ENCODE measurements at regions not wholly inside any gene's neighbourhood (a gene's known extent, or its start where the extent isn't known, plus 50 kb on each side); places are given as distances from the start of the nearest gene placed in this dataset.

DNA sequence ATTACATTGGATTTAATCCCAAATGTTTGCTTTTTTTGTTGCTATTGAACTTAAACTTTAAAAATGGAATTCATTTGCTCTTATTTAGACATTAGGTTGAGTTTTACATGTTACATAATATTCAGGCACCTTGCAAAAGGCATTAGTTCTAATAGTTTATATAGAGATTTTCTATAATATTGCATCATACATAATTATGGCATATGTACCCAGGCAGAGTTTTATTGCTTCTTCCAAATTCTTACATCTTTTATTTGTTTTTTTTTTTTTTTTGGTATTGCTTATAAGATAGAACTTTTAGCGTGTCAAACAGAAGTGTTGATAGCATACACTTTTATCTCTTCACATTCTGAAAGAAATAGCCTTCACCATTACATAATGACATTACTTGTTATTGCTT is 487.7 kb downstream of the GABRG1 start:
- no peak for DNase-seq

- DNase-seq, result no peak
Measured at GRCh38 chr4:45629717-45630116, 494.1 kb downstream of the GABRG1 start.

GRCh38 chr4:45621971-45622370 is 501.9 kb downstream of the GABRG1 start:
- DNase-seq, result no peak

DNA sequence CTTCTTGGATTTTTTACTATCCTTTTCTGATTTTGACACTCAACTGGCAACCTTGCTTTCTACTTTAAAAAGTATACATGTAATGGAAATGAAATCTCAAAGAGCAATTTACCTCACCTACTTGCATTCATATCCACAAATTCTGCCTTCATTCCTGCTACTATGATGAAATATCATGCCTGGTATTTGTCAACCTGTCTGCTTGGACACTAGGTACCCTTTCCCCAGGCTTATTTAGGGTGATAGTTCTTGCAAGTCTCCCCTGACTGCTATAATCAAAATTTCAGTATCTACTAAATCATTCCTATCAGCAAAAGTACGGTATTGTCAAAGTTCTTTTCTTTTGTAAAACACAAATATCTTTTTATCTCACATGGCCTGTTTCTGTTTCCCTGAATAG is 503.0 kb downstream of the GABRG1 start:
- DNase-seq, result no peak

DNA sequence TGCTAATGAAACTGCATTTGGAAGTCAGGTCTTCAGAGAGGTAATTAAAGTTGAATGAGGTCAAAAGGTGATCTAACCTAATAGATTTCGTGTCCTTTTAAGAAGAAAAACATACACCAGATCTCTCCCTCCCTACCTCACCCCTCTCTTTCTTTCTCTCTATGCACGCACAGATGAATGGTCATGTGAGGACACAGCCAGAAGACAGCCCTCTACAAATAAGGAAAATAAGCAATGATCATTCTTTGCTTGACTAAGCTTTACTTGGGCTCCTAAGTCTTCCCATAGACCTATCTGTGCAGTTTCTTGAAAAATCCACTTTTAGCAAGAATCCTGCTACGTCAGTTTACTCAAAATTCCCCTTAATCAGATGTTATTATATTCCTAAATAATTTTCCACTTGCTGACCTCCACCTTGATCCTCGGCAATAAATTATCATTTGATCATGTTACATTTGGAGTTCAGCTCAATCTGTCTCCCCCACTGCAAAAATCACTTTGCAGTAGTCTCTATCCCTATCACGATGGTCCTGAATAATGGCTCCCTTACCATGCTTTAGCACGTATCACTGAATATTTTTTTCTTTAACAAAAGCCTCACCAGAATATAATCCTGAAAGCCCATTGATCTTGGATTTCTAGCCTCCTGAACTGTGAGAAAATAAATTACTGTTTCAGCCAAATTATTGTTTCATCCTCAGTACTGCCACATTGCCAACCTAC is 527.3 kb downstream of the GABRG1 start:
- no peak for DNase-seq

- DNase-seq, result peak; percentile 68
Measured at GRCh38 chr4:45580334-45580733, 543.5 kb downstream of the GABRG1 start.

GRCh38 chr4:45578874-45579273 is 545.0 kb downstream of the GABRG1 start:
- no peak for DNase-seq

DNA sequence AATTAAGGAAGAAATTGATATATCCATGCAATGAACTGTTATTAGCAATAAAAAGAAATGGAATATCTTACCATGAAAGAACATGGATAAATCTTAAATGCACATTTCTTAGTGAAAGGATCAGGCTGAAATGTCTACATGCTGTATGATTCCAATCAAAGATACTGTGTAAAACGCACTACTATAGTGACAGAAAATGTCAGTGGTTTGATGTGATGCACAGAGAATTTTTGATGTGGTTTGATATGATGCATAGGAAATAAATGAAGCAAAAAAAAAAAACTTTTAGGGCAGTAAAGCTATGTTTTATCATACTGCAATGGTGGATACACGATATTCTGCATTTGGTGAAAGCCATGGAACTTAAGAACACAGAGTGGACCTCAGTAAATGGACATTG is 547.6 kb downstream of the GABRG1 start:
- no peak for DNase-seq

GRCh38 chr4:45569619-45570018 is 554.2 kb downstream of the GABRG1 start:
- no peak for DNase-seq

DNA sequence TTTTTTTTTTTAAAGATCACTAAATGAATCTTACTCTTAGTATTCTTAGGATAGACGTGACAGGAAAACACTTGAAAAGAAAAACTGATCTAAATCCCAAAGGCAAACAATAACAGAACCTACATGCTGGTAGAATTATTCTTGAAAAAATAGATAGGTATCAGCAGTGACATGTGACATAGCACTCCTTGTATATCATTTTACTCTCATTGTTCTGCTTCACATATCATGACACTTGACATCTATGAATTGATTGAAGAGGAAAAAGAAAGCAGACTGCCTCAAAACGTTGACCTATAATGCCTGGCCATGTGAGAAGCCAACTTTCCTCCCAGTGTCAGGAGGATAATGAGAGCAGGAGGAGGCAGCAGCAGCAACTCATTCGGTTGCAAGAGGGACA is 555.2 kb downstream of the GABRG1 start:
- no peak for DNase-seq

GRCh38 chr4:45566896-45567603 is 556.8 kb downstream of the GABRG1 start:
- no peak for DNase-seq

DNA sequence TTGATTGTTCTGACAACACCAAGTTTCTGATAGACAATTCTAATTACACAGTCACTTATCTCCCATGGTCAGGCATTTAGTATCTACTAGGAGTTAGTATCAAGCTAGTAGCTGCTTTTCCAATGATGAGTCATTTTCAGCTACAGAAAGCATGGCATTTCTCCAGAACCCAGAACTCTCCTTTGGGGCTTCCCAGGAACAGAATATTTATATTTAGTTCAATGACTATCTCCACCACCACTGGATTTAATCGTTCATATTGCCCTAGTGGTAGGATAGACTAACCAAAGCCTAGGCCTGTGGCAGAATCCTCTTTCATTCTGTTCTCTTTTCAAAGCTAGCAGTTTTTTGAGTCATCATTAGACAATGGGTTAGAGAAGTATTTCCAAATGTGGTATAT is 569.4 kb downstream of the GABRG1 start:
- no peak for DNase-seq

DNA sequence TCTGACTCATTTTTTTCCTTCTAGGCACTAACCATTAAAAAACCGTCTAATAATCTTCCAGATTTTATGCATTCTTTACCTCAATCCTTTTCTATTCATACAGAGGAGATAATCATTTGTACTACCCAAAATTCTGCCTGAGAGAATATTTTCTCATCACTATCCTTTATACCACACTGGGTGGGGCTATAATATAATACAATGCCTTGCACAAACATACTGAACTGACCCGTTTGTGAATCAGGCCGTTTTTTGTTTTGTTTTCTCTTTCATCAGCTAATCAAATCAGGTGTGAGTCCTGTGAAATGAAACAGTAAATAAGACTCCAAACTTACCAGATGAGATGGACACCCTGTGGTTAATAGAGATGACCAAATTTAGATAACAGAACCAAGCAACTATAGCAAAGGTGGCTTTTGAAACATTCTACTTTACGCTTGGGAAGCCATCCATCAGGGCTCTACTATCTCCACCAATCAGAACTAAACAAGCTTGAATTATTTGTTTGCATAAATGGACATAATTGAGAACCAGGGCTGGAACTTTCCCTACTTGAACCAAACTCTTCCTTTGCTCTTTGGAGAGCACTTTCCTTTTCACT is 573.0 kb downstream of the GABRG1 start:
- DNase-seq, result no peak

DNA sequence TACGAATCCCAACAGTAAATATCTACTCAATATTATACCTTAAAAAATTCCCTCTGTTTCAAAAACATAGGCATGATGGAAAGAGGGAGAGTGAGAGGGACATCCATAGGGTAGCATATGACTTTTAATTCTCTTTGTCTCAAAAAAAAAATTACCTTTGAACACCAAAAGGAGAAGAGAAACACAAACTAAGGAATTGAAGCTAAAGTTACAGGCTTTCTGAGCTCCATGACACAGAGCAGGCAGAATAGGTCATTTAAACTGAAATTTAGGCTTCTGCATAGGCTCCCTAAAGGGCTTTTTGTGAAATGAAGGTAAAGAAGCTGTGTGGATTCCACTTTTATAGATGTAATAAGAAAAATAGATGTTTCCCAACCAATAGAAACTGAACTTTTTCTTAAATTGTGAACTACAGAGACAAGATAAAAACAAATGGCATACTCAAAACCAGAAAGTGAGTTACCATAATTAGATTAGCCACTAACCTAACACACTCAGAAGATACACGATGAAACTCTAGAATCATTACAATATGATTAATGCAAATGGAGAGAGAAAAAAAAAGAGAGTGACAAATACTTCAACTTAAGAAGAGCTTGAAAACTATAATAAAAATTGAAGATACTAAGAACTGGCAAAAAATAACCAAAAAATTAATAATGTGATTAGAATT is 584.6 kb downstream of the GABRG1 start:
- DNase-seq, result no peak

DNA sequence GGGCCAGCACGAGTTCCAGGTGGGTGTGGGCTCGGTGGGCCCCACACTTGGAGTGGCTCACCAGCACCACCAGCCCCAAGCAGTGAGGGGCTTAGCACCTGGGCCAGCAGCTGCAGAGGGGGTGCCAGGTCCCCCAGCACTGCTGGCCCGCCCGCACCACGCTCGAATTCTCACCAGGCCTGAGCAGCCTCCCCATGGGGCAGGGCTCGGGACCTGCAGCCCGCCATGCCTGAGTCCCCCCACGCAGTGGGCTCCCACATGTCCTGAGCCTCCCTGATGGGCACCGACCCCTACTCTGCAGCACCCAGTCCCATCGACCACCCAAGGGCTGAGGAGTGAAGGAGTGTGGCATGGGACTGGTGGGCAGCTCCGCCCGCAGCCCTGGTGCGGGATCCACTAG is 593.4 kb downstream of the GABRG1 start:
- no peak for DNase-seq

GRCh38 chr4:45527160-45527559 is 596.7 kb downstream of the GABRG1 start:
- DNase-seq, result no peak

- DNase-seq, result no peak
Measured at GRCh38 chr4:45518832-45519231, 605.0 kb downstream of the GABRG1 start.

DNA sequence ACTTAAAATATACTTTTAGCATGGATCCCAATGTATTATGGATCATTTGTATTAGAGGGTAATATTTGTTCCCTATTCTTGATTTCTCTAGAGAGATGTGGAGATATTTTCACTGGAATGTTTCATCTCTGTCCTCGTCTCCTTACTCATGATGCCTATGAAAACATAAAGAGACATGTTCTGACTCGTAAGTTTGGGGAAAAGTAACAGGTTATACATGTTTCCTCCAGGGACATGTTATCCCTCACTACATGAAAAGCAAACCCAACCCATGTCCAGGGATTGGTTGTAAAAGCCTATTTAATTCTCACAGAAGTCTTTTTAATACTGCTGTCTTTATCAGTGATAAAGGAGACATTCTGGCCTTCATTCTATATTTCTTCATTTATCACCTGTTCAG is 621.4 kb downstream of the GABRG1 start:
- no peak for DNase-seq

GRCh38 chr4:45484740-45485139 is 639.1 kb downstream of the GABRG1 start:
- DNase-seq, result no peak

DNA sequence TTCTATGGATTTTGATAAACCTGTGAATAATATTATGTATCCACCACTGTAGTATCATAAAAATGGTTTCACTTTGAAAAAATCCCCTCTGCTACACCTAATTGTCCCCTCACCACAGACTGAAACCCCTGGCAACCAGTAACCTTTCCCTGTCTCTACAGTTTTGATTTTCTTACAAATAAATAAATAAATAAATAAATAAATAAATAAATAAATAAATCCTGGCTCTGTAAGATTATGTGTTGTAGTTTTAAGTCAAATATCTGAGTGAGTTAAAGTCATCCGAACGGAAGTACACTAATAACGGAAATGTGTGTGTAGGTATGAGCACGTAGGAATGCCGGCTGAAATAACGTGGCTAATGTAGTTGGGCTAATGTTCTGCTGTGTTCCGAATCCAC is 641.5 kb downstream of the GABRG1 start:
- no peak for DNase-seq

- no peak for DNase-seq
Measured at GRCh38 chr4:45477311-45477733, 646.5 kb downstream of the GABRG1 start.

- no peak for DNase-seq
Measured at GRCh38 chr4:45475548-45475947, 648.3 kb downstream of the GABRG1 start.

GRCh38 chr4:45472490-45472889 is 651.4 kb downstream of the GABRG1 start:
- no peak for DNase-seq

- no peak for DNase-seq
Measured at GRCh38 chr4:45471335-45471734, 652.5 kb downstream of the GABRG1 start.
